Stomach (tissue), 4 donors: ENCODE measurements at regions not wholly inside any gene's neighbourhood (a gene's known extent, or its start where the extent isn't known, plus 50 kb on each side); places are given as distances from the start of the nearest gene placed in this dataset.

Source experiments
- CTCF ChIP-seq, 7 experiments: fragments of 450-650 bp in 4 of 7; fragments of 200-600 bp in 3 of 7; sonication (generic) in 3 of 7; IDR thresholded peaks; one replicate each; pipeline ENCODE4 v1.5.1; 2016 to 2019; ENCODE audit warnings: antibody characterized with exemption in 7 of 7, control low read depth in 2 of 7, mild to moderate bottlenecking in 1 of 7
- EP300 ChIP-seq: sonication (generic); formaldehyde crosslinking; IDR thresholded peaks from one replicate; pipeline ENCODE4 v1.6.1; 2017; ENCODE audit warnings: antibody characterized with exemption
- POLR2A ChIP-seq, 4 donors: fragments of 450-650 bp; IDR thresholded peaks; one replicate each; pipeline ENCODE4 v1.6.1; 2016; ENCODE audit warnings: antibody characterized with exemption in 4 of 4, control low read depth in 2 of 4, mild to moderate bottlenecking in 1 of 4, moderate library complexity in 1 of 4
- POLR2AphosphoS5 ChIP-seq, 3 donors: sonication (generic); formaldehyde crosslinking; IDR thresholded peaks; one replicate each; pipeline ENCODE4 v1.6.1; 2016; ENCODE audit warnings: antibody characterized with exemption in 3 of 3

GRCh38 chr5:124951661-124952060 is 205.2 kb upstream of the ZNF608 start:
- TF ChIP-seq CTCF (IDR thresholded peaks at IDR 0.05): no peak
- no peak for TF ChIP-seq EP300
- no peak for TF ChIP-seq POLR2A (IDR thresholded peaks at IDR 0.05)
- no peak for TF ChIP-seq POLR2AphosphoS5 (IDR thresholded peaks at IDR 0.05)
